ENCODE measurements at regions not wholly inside any gene's neighbourhood (a gene's known extent, or its start where the extent isn't known, plus 50 kb on each side); places are given as distances from the start of the nearest gene placed in this dataset.

DNA sequence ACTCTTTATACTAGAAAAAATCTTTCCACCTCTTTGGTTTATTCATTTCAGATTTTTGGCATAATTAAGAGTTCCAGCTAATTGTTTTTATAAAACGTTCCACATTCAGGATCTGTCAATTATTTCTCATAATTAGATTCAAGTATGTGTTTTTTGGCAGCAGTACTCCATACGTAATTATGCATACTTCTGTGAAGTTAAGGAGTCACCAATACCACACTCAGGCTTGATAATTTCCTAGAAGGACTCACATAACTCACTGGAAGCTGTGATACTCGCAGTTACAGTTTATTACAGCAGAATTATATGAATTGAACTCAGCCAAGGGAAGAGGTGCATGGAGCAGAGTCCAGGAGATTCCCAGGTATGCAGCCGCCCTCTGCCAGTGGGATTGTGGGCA lies 290.5 kb upstream of the AKR1E2 start:
- peaks cover 29% of the 10 kb centered on the region for H3K36me3 Mint-ChIP-seq (ENCODE audit: low read depth)
- DNase-seq: no peak

DNA sequence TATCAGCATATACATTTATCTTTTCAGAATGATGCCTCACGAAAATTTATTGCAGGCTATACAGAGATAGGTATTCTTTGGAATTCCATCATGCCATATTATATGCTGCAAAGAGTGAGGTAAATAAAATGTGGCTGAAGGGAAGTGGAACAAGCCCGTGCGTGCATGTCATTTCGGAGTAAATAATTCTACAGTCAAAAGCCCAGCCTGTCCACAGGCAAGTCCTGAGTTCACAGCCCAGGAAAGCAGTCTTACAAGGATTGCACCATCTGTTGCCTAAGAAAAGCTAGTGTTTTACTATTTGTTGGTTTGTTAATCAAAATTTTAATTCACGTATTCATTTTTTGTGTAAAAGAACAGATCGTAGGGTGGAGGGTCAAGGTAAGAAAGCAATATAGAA lies 292.4 kb upstream of the AKR1E2 start:
- TF ChIP-seq, protein P1, sequence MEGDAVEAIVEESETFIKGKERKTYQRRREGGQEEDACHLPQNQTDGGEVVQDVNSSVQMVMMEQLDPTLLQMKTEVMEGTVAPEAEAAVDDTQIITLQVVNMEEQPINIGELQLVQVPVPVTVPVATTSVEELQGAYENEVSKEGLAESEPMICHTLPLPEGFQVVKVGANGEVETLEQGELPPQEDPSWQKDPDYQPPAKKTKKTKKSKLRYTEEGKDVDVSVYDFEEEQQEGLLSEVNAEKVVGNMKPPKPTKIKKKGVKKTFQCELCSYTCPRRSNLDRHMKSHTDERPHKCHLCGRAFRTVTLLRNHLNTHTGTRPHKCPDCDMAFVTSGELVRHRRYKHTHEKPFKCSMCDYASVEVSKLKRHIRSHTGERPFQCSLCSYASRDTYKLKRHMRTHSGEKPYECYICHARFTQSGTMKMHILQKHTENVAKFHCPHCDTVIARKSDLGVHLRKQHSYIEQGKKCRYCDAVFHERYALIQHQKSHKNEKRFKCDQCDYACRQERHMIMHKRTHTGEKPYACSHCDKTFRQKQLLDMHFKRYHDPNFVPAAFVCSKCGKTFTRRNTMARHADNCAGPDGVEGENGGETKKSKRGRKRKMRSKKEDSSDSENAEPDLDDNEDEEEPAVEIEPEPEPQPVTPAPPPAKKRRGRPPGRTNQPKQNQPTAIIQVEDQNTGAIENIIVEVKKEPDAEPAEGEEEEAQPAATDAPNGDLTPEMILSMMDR (IDR thresholded peaks at IDR 0.05): no peak
- Mint-ChIP-seq H3K9me3 (peaks cover 22% of the 10 kb centered on the region), H3K27me3 (ENCODE audit: insufficient read depth) (no peaks in the 10 kb centered on the region), H3K36me3 (ENCODE audit: low read depth) (peaks cover 27% of the 10 kb centered on the region), H3K4me3 (no peak overlapping the region), H3K27ac (peak overlapping the region; percentile 84), H3K4me1 (ENCODE audit: low read depth) (peaks cover 31% of the 10 kb centered on the region)
- DNase-seq: no peak

More for the DNA sequence above, 290.5 kb upstream of the AKR1E2 start:
- TF ChIP-seq, protein P1 (IDR thresholded peaks at IDR 0.05): no peak
- Mint-ChIP-seq H3K27ac (no peak overlapping the region), H3K9me3 (peaks cover 21% of the 10 kb centered on the region), H3K4me1 (ENCODE audit: low read depth) (peaks cover 29% of the 10 kb centered on the region), H3K4me3 (no peak overlapping the region), H3K27me3 (ENCODE audit: insufficient read depth) (no peaks in the 10 kb centered on the region)

DNA sequence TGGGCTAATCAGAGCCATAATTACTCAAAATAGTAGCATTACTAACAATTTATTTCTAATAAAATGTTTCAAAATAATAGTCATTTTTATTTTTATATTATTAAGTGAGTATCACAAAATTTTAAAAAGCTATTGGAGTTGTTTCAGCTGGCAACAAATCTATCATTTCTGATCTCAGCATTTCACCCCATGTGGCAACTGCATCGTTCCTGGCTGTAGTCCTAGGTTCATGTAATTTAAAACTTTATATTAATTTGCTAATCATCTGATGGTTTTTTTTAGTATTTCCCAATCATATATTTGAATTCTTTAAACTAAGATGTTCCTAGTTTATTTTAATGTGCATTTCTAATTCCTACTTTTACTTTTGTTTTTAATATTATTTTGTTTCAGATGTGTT lies 293.0 kb upstream of the AKR1E2 start:
- Mint-ChIP-seq H3K27me3 (ENCODE audit: insufficient read depth) (no peaks in the 10 kb centered on the region), H3K27ac (peak overlapping the region; percentile 97), H3K36me3 (ENCODE audit: low read depth) (peaks cover 22% of the 10 kb centered on the region), H3K4me3 (peak overlapping the region; percentile 53; the same call in 1 of the 2 replicates), H3K4me1 (ENCODE audit: low read depth) (peaks cover 37% of the 10 kb centered on the region), H3K9me3 (peaks cover 15% of the 10 kb centered on the region)
- TF ChIP-seq, protein P1 (IDR thresholded peaks at IDR 0.05): no peak
- DNase-seq: no peak

DNA sequence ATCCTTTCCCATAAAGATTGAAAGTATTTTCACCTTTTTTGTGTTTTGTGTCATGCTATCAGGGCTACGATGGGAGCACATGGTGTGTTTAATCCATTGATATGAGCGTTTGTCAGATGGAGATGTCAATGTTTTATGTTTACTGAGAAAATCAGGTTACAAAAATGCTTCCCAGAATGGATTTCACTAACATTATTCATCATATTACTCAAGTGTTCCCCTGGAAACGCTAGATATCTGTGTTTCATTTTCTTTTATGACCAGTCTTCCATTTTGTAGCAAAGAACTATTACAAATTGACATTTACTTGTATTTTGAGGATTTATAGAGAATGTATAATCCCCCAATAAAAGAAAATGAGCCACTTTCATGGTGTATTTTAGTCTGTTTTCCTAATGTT lies 293.5 kb upstream of the AKR1E2 start:
- peak; percentile 81 for DNase-seq
- H3K36me3 Mint-ChIP-seq (ENCODE audit: low read depth): peaks cover 16% of the 10 kb centered on the region
- TF ChIP-seq, protein P1 (IDR thresholded peaks at IDR 0.05): no peak
- H3K4me3 Mint-ChIP-seq: peak overlapping the region; percentile 61
- peaks cover 42% of the 10 kb centered on the region for H3K4me1 Mint-ChIP-seq (ENCODE audit: low read depth)
- H3K9me3 Mint-ChIP-seq: peaks cover 13% of the 10 kb centered on the region
- H3K27me3 Mint-ChIP-seq (ENCODE audit: insufficient read depth): no peaks in the 10 kb centered on the region
- peak overlapping the region; percentile 97 for H3K27ac Mint-ChIP-seq

DNA sequence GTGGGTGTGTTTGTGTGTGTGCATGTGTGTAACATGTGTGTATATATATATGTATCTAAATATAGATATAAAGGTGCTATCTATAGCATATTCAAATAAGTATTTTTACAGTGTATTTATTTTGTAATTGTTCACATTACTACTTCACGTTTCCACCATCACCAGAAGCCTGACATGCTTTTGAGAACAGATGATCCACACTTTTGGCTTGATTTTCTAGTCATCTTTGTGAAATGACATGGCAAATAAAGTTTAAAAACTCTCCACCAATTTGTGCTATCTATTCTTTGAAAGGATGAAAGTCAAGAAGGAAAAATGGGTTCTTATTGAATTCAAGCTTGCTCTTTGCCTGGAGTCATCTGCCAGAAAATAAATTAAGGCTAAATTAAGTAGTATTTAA lies 294.0 kb upstream of the AKR1E2 start:
- Mint-ChIP-seq H3K4me1 (ENCODE audit: low read depth) (peaks cover 47% of the 10 kb centered on the region), H3K9me3 (peaks cover 13% of the 10 kb centered on the region), H3K27me3 (ENCODE audit: insufficient read depth) (no peaks in the 10 kb centered on the region), H3K36me3 (ENCODE audit: low read depth) (peaks cover 12% of the 10 kb centered on the region), H3K4me3 (peak overlapping the region; percentile 61), H3K27ac (peak overlapping the region; percentile 97)
- DNase-seq: no peak
- TF ChIP-seq, protein P1 (IDR thresholded peaks at IDR 0.05): no peak

DNA sequence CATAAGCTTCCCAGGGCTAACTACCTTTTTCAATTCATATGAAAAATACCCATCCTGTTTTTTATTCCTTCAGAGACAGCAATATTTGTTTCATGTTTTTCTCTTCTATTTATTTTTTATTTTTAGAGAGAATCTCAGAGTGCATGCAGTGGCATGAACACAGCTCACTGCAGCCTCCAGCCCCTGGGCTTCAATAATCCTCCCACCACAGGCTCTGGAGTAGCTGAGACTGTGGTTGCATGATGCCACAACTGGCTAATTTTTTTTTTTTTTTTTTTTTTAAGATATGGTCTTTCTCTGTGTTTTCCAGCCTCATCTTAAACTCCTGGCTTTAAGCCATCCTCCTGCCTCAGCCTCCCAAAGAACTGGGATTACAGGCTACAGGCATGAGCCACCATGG lies 296.7 kb upstream of the AKR1E2 start:
- no peak overlapping the region for H3K4me3 Mint-ChIP-seq
- H3K27me3 Mint-ChIP-seq (ENCODE audit: insufficient read depth): no peaks in the 10 kb centered on the region
- DNase-seq: no peak
- H3K36me3 Mint-ChIP-seq (ENCODE audit: low read depth): peaks cover 5% of the 10 kb centered on the region; the same call in 1 of the 2 replicates
- H3K4me1 Mint-ChIP-seq (ENCODE audit: low read depth): peaks cover 57% of the 10 kb centered on the region
- H3K9me3 Mint-ChIP-seq: peaks cover 5% of the 10 kb centered on the region
- TF ChIP-seq, protein P1 (IDR thresholded peaks at IDR 0.05): no peak
- no peak overlapping the region for H3K27ac Mint-ChIP-seq

Data from HFFc6 (cell line).